ENCODE measurements at regions not wholly inside any gene's neighbourhood (a gene's known extent, or its start where the extent isn't known, plus 50 kb on each side); places are given as distances from the start of the nearest gene placed in this dataset.
"Not testable (repeated sequence)": the region's sequence is repeated elsewhere in the genome, so short reads cannot be mapped to it uniquely, and the experiment has no call there.

DNA sequence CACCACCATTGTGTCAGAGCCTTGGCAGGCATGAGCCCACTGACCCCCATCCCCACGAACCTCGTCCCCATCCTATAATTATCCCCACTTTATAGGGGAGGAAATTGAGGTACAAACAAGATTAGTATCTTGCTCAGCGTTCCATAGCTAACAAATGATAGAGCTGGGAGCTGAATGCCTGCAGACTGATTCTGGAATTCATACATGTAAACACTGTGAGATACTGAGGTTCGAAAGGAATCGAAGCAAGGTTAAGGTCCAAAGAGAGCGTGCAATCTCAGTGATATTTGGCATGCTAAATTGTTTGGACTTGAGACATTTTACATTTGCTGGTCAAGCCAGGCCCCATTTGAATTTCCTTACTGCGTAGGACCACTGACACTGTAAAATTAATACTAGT is 746.6 kb downstream of the COL12A1 start:
- H3K4me3 ChIP-seq (ENCODE audit: low read depth, low read length): no peak overlapping the region
- TF ChIP-seq CTCF (conservative IDR thresholded peaks at IDR 0.05; ENCODE audit: low read depth, low read length): no peak
- no peak for DNase-seq (ENCODE audit: low read depth)

- DNase-seq (ENCODE audit: low read depth): peak; percentile 22
- no peak overlapping the region for H3K4me3 ChIP-seq (ENCODE audit: low read depth, low read length)
- TF ChIP-seq CTCF (conservative IDR thresholded peaks at IDR 0.05; ENCODE audit: low read depth, low read length): no peak
These were observed 747.3 kb downstream of the COL12A1 start for GRCh38 chr6:74458536-74458935.

DNA sequence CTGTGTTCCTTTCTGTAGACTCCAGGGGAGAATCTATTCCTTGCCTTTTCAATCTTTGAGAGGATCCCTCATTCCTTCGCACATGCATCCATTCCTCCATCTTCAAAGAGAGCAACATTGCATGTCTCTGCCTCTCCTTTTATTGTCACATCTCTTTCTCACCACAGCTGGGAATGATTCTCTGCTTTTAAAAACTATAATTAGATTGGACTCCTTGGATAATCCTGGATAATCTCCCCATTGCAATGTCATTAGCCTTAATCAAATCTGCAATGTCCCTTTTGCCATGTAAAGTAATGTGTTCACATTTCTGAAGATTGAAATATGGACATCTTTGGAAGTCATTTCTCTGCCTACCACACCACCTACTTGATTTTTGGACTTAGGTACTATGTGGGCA is 750.1 kb downstream of the COL12A1 start:
- DNase-seq (ENCODE audit: low read depth): no peak
- TF ChIP-seq CTCF (conservative IDR thresholded peaks at IDR 0.05; ENCODE audit: low read depth, low read length): no peak
- no peak overlapping the region for H3K4me3 ChIP-seq (ENCODE audit: low read depth, low read length)

DNA sequence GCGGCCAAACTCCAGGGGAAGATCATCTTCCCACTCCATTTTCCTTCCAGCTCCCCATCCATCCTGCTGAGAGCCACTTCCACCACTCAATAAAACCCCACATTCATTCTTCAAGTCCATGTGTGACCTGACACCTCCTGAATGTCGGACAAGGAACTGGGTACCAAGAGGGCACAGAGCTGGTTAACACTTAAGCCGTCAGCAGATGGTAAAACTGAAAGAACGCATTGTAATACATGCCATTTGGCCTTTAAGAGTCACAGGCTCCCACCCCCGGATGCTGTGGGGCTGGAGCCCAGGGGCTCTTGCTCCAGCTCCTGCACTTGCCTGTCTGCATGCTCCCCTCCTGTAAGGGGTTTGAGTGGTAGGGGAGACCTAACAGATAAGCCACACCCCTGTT is 753.9 kb downstream of the COL12A1 start:
- H3K4me3 ChIP-seq (ENCODE audit: low read depth, low read length): no peak overlapping the region
- no peak for TF ChIP-seq CTCF (conservative IDR thresholded peaks at IDR 0.05; ENCODE audit: low read depth, low read length)
- no peak for DNase-seq (ENCODE audit: low read depth)

GRCh38 chr6:74448850-74449249 is 752.8 kb downstream of the CD109 start:
- no peak for TF ChIP-seq CTCF (conservative IDR thresholded peaks at IDR 0.05; ENCODE audit: low read depth, low read length)
- no peak for DNase-seq (ENCODE audit: low read depth)
- H3K4me3 ChIP-seq (ENCODE audit: low read depth, low read length): no peak overlapping the region

- H3K4me3 ChIP-seq (ENCODE audit: low read depth, low read length): no peak overlapping the region
- TF ChIP-seq CTCF (conservative IDR thresholded peaks at IDR 0.05; ENCODE audit: low read depth, low read length): no peak
- peak; percentile 55 for DNase-seq (ENCODE audit: low read depth)
These were observed 751.0 kb downstream of the CD109 start for GRCh38 chr6:74447013-74447412.

DNA sequence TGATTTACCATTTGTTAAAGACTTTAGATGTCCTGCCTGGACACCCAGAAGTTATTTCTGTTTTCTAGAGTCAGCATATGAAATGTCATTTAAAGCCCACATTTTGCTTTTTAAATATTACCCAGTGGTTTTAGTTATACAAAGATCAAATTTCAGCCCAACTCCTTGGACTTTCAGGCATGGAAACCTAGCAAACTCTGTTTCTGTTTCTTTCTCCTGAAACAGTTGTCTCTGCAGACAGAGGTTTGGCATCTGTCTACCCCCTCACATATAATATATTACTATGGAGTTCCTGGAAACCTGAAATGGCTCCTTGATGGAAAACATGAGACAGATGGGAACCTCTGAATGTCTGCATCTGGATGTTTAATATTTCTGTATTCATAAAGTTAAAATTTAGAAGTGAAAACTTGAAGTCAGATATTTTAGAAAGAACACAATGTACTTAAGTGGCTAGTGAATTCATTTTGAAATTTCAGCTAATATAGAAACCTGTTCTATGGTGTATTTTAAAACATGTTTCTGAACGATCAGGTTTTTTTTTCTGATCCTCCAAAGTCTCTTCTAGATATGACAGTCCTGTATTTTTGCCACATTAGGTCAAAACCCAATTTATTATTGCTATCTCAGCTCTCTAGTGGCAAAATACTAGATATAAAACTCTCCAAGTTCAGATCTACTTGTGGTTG is 743.3 kb downstream of the CD109 start:
- DNase-seq (ENCODE audit: low read depth): peak; percentile 12
- no peak for TF ChIP-seq CTCF (conservative IDR thresholded peaks at IDR 0.05; ENCODE audit: low read depth, low read length)
- H3K4me3 ChIP-seq (ENCODE audit: low read depth, low read length): no peak overlapping the region

DNA sequence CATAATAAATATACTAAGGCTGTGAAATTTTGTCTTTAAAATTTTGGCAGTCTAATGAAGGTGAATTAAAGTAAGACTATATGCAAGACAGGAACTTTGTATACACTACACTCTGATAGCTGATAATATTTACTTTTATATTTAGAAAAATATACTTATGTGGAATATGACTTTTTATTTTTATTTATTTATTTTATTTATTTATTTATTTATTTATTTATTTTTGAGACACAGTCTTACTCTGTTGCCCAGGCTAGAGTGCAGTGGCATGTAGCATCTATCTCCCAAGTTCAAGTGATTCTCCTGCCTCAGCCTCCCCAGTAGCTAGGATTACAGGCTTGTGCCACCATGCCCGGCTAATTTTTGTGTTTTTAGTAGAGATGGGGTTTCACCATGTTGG is 742.4 kb downstream of the CD109 start:
- not testable (repeated sequence) for DNase-seq (ENCODE audit: low read depth)

More for the DNA sequence above, 742.4 kb downstream of the CD109 start:
- not testable (repeated sequence) for H3K4me3 ChIP-seq (ENCODE audit: low read depth, low read length)
